Liver (tissue), 3 donors: ENCODE measurements at regions not wholly inside any gene's neighbourhood (a gene's known extent, or its start where the extent isn't known, plus 50 kb on each side); places are given as distances from the start of the nearest gene placed in this dataset.

ENCODE experiments used
- CTCF ChIP-seq: fragments of 150-350 bp; IDR thresholded peaks from 2 replicates; pipeline ENCODE4 v1.5.1; 2017; ENCODE audit warnings: improper control_type of control experiment, low read depth, low read length; ENCODE audit not compliant: missing input control
- FOXA1 ChIP-seq: IDR thresholded peaks from 2 replicates; pipeline ENCODE4 v1.6.1; 2016; ENCODE audit warnings: antibody characterized with exemption
- FOXA2 ChIP-seq: IDR thresholded peaks from 2 replicates; pipeline ENCODE4 v1.6.1; 2016; ENCODE audit warnings: antibody characterized with exemption
- GABPA ChIP-seq, 2 donors: IDR thresholded peaks in 1 of 2; conservative IDR thresholded peaks in 1 of 2; 2 replicates each; pipeline ENCODE4 v1.6.1; 2016; ENCODE audit warnings: antibody characterized with exemption in 2 of 2, mild to moderate bottlenecking in 1 of 2, moderate library complexity in 1 of 2
- HNF4A ChIP-seq, 2 donors: conservative IDR thresholded peaks; 2 replicates each; pipeline ENCODE4 v1.6.1; 2016; ENCODE audit warnings: antibody characterized with exemption in 2 of 2, mild to moderate bottlenecking in 2 of 2
- JUND ChIP-seq, 2 donors: IDR thresholded peaks; 2 replicates each; pipeline ENCODE4 v1.6.1; 2016; ENCODE audit warnings: antibody characterized with exemption in 2 of 2
- NR2F2 ChIP-seq: IDR thresholded peaks from 2 replicates; pipeline ENCODE4 v1.6.1; 2016; ENCODE audit warnings: antibody characterized with exemption
- RAD21 ChIP-seq, 2 donors: IDR thresholded peaks; 2 replicates each; pipeline ENCODE4 v1.6.1; 2016; ENCODE audit warnings: antibody characterized with exemption in 2 of 2, mild to moderate bottlenecking in 2 of 2
- REST ChIP-seq: IDR thresholded peaks from 2 replicates; pipeline ENCODE4 v1.6.1; 2016; ENCODE audit warnings: antibody characterized with exemption, mild to moderate bottlenecking
- SP1 ChIP-seq: IDR thresholded peaks from 2 replicates; pipeline ENCODE4 v1.6.1; 2018; ENCODE audit warnings: antibody characterized with exemption, mild to moderate bottlenecking
- TAF1 ChIP-seq: conservative IDR thresholded peaks from 2 replicates; pipeline ENCODE4 v1.6.1; 2016; ENCODE audit warnings: antibody characterized with exemption, mild to moderate bottlenecking
- TF ChIP-seq, protein P1 (sequence below): IDR thresholded peaks from 2 replicates; pipeline ENCODE4 v1.6.1; 2016; ENCODE audit warnings: antibody characterized with exemption
- donor health status: healthy.
- donor health status: healthy.

- no peak for TF ChIP-seq TAF1
- TF ChIP-seq SP1, result no peak
- TF ChIP-seq CTCF, result no peak
- no peak for TF ChIP-seq REST
- no peak for TF ChIP-seq RAD21 (IDR thresholded peaks at IDR 0.05)
- TF ChIP-seq, protein P1, sequence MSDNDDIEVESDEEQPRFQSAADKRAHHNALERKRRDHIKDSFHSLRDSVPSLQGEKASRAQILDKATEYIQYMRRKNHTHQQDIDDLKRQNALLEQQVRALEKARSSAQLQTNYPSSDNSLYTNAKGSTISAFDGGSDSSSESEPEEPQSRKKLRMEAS, result no peak
- TF ChIP-seq GABPA (IDR thresholded peaks at IDR 0.05 in 1 of 2, conservative IDR thresholded peaks at IDR 0.05 in 1 of 2), result no peak
- no peak for TF ChIP-seq FOXA2
- TF ChIP-seq HNF4A (conservative IDR thresholded peaks at IDR 0.05), result no peak
- TF ChIP-seq JUND (IDR thresholded peaks at IDR 0.05), result no peak
- no peak for TF ChIP-seq NR2F2
- TF ChIP-seq FOXA1, result no peak
Measured at GRCh38 chrX:52277666-52278065, 91.2 kb upstream of the XAGE2 start.
